GM19452 (cell line): ENCODE measurements at regions not wholly inside any gene's neighbourhood (a gene's known extent, or its start where the extent isn't known, plus 50 kb on each side); places are given as distances from the start of the nearest gene placed in this dataset.
"Not testable (repeated sequence)": the region's sequence is repeated elsewhere in the genome, so short reads cannot be mapped to it uniquely, and the experiment has no call there.

Source experiments
- ATAC-seq: cut with Tn5 transposase; IDR thresholded peaks from one replicate; pipeline ENCODE4 v1.9.1; 2021; ENCODE audit not compliant: unreplicated experiment

- no peak for ATAC-seq
Measured at GRCh38 chr6:50959081-50959641, 140.5 kb downstream of the TFAP2B start.

- no peak for ATAC-seq
Measured at GRCh38 chr6:50961611-50962010, 142.9 kb downstream of the TFAP2B start.

- ATAC-seq = no peak
Measured at GRCh38 chr6:50962213-50962759, 143.6 kb downstream of the TFAP2B start.

- no peak for ATAC-seq
Measured at GRCh38 chr6:50963952-50964351, 145.3 kb downstream of the TFAP2B start.

- no peak for ATAC-seq
Measured at GRCh38 chr6:50965495-50965894, 146.8 kb downstream of the TFAP2B start.

- ATAC-seq = no peak
Measured at GRCh38 chr6:50966532-50966931, 147.9 kb downstream of the TFAP2B start.

- ATAC-seq = no peak
Measured at GRCh38 chr6:50966986-50967385, 148.3 kb downstream of the TFAP2B start.

- ATAC-seq = not testable (repeated sequence)
Measured at GRCh38 chr6:50968246-50968645, 149.6 kb downstream of the TFAP2B start.

- no peak for ATAC-seq
Measured at GRCh38 chr6:50970908-50971307, 152.2 kb downstream of the TFAP2B start.

- ATAC-seq = no peak
Measured at GRCh38 chr6:50973464-50973863, 154.8 kb downstream of the TFAP2B start.

- ATAC-seq = no peak
Measured at GRCh38 chr6:50974319-50974718, 155.6 kb downstream of the TFAP2B start.

GRCh38 chr6:50975216-50975615 is 156.5 kb downstream of the TFAP2B start:
- no peak for ATAC-seq

GRCh38 chr6:50976907-50977306 is 158.2 kb downstream of the TFAP2B start:
- ATAC-seq = no peak

- ATAC-seq = no peak
Measured at GRCh38 chr6:50977796-50978195, 159.1 kb downstream of the TFAP2B start.

GRCh38 chr6:50978380-50979170 is 159.9 kb downstream of the TFAP2B start:
- no peak for ATAC-seq

- no peak for ATAC-seq
Measured at GRCh38 chr6:50979171-50979525, 160.5 kb downstream of the TFAP2B start.

GRCh38 chr6:50984135-50984534 is 165.5 kb downstream of the TFAP2B start:
- no peak for ATAC-seq

- no peak for ATAC-seq
Measured at GRCh38 chr6:50986319-50986718, 167.6 kb downstream of the TFAP2B start.

GRCh38 chr6:50989123-50989522 is 170.5 kb downstream of the TFAP2B start:
- no peak for ATAC-seq

- ATAC-seq = no peak
Measured at GRCh38 chr6:50990750-50991446, 172.2 kb downstream of the TFAP2B start.

GRCh38 chr6:50992232-50992631 is 173.6 kb downstream of the TFAP2B start:
- ATAC-seq = no peak
